Hematopoietic multipotent progenitor cell (in vitro differentiated cells): ENCODE measurements at regions not wholly inside any gene's neighbourhood (a gene's known extent, or its start where the extent isn't known, plus 50 kb on each side); places are given as distances from the start of the nearest gene placed in this dataset.

Experiments used
- DNase-seq, 3 donors: peaks; one replicate each; pipeline ENCODE4 v3.0.0-alpha.2; 2011 to 2015; ENCODE audit warnings: low read depth in 2 of 3, low spot score in 2 of 3

DNA sequence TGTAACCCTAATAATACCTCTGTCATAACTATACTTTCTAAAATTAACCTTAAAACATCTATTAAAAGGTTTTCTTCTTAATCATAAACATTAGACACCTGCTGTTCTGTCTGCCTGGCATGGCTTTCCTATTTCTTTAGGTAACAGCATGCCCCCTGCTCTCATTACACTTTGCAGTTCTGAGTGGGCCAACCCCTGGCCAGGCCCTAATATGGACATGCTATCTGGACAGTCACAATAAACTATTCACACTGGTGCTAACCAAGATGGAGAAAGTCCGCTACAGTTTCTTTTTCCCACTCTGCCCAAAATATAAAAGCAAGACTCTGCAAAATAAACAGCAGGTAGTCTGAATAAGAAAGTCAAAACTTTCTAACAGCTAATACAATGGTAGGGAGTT lies 84.0 kb downstream of the ELAPOR2 start:
- no peak for DNase-seq

DNA sequence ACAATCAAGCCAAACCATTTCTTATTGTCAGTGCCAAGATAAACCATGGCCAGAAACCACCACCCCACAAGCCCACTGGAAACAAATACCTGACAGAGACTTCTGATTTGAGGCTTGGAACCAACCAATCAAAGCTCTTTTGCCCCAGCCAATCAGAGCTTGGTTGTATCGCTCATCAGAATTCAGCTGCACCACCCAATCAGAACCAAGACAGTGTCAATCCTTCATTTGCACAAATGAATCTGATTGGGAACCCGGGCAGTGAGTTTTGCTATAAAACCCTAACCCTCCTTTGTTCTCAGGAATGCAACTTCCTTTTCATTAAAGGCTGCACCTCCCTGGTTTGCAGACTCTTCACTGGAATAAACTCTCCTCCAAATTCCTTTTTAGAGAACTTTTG lies 87.4 kb downstream of the ELAPOR2 start:
- DNase-seq = no peak

- no peak for DNase-seq
These were observed 88.5 kb downstream of the ELAPOR2 start for GRCh38 chr7:86970986-86971385.

- no peak for DNase-seq
These were observed 88.9 kb downstream of the ELAPOR2 start for GRCh38 chr7:86970547-86970946.

- no peak for DNase-seq
These were observed 89.6 kb downstream of the ELAPOR2 start for GRCh38 chr7:86969865-86970264.

- no peak for DNase-seq
These were observed 90.8 kb downstream of the ELAPOR2 start for GRCh38 chr7:86968618-86969017.

DNA sequence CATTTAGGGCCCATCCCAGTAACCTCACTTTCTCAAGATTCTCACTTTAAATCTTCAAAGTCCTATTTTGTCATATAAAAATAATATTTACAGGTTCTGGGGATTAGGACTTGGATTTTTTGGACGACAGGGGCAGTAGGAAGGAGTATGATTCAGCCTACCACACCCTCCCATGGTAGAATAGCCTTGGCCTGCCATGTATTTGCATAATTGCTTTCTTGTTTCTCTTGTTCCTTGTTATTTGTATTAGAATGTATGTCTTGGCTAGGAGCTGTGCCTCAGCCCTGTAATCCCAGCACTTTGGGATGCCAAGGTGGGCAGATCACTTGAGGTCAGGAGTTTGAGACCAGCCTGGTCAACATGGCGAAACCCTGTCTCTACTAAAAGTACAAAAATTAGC lies 92.5 kb downstream of the ELAPOR2 start:
- DNase-seq = no peak

- no peak for DNase-seq
These were observed 93.7 kb downstream of the ELAPOR2 start for GRCh38 chr7:86965727-86966120.

DNA sequence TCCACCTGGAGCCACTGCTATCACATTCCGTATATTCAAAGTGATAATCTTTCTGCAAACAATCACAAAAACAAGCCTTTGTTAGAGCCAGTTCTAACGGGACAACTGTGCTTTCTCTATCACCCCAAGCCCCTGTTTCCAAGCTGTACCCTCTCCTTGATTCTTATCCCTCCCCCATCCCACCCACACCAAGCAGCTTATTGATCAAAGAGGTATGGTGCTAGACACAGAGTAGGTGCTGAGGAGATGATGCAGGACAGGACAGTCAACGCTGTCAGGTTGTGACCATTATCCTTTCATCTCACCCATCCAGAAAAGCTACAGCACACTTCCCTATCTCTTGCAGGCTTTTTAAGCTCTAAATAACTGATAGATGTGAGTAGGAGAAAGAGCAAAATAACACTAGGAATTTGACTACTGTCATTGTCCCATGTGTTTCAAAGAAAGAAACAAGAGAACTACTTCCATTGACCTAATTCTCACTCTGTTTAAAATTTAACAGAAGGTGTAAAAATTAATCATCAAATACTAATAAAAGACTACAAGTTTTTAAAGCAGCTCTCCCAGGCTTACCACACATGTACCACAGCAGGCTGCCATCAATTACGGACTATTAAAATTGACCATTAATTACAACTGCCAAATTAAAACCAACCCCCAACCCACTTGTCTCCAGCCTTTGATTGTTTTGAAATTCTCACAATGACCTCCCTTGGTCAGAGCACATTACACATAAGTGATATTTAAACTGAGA lies 94.3 kb downstream of the ELAPOR2 start:
- DNase-seq = no peak

DNA sequence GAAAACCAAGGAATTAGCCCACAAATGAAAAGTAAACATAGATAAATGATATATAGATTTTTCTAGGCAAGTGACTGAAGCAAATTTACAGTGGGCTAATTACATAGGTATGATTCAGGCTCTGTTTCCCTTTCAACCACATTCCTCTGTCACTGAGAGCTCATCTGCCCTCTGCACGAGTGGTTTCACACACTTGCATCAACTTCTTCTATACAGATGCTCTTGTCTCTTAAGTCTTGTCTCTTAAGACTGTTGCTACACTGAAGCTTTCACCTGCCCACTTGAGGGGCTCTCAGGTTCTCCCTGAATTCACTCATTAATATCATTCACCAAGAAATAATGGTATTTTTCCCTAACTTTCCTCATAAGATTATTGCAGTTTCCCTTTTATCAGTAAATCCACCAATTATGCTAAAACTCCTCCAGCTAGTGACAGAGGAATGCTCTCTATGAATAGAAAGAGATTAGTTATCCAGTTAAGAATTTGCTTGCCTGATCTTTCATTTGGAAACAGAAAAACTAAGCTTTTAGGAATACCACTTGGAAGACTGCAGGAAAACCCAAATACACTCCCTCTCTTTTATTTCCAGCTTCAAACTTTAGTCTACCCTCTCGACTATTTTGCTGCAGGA lies 95.7 kb downstream of the ELAPOR2 start:
- DNase-seq = no peak

- no peak for DNase-seq
These were observed 96.8 kb downstream of the ELAPOR2 start for GRCh38 chr7:86962623-86963022.

DNA sequence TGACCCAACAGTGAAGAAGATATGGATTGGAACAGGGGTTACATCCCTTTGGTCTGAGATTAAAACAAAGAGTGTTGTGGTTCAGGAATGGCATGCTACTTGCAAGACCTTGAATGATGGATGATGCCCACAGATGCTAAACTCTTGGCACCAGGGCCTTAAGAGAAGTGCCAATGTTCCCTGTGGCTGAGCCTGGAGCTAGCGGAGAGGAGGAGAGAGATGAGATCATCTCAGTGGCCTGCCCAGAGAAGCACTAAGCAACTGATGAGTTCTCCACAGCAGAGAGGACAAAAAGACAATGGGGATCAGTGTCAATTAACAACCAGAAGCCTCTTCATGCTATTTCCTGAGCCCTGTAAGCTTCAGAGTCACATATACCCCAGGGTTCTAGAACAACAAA lies 97.8 kb downstream of the ELAPOR2 start:
- DNase-seq = no peak

- no peak for DNase-seq
These were observed 101.1 kb downstream of the ELAPOR2 start for GRCh38 chr7:86958380-86958779.

DNA sequence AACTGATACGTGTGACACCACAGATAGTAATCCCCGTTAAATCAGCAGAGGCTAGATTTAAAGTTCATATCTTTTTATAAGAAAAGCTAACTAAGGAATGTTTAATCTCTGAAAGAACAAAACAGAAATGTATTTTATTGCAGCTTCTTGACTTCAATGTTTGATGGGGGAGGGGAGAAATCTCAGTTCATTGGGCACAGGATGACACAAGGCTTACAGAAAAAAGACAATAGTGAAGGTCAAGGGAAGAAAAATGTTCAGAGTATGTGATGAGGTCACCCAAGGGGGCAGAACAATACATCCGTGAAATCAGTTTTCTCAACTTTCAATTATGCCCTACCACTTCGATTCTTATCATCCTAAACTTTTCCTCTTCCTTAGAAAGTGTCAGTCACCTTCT lies 102.9 kb downstream of the ELAPOR2 start:
- no peak for DNase-seq

DNA sequence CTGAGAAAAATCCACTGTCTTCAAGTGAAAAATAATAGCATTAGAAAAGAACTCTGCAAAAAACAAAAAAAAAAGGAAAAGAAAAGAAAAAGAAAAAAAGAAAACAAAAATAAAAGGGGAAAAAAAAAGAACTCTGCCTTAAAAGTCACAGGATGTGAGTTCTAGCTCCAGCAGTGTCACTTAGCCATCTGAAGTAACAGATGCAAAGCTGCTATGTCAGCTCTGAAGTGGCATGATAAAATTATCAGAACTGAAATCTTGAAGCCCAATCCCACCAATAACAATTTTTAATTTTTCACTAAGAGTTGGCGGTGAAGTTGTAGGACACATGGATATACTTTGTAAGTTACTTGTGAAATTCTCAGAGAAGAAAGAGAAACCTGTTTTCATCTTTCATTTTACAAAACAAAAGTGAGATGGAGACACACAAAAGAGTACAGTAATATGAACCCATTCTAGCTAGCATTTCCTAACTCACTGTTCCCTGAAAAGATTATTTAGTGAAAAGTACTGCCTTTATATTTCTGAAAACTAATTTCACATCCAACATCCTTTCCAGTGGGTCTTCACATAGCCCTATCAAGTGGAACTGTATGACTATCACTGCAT lies 103.5 kb downstream of the ELAPOR2 start:
- DNase-seq = no peak

GRCh38 chr7:86954971-86955370 lies 104.5 kb downstream of the ELAPOR2 start:
- no peak for DNase-seq

DNA sequence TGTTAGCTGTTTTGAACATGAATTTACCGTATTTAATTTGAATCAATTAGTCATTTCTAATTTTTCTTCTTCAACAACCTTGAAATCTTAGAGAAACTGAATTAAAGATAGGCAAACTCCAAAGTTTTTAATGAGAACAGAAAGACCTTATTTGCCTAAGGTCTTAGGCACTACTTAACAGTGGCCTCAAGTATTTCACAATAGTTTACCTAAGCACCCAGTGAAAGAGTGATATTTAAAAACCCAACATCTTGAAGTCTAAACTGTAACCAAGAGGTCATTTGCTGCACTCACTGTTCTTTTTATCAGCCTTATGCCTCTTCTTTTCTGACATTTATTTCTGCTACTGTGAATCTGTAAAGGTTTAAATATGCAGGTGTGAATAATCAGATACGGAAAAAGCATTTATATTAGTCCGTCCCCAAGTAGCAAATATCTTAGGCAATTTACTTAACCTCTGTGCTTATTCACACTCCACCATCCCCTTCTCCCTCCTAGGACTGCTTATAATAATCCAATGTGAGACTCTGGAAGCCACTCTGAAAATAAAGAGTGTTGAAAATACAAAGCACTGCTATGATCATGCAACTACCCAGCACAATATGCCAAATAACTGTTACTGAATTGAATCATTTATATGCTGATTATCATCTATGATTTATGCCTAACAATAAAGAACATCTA lies 105.7 kb downstream of the ELAPOR2 start:
- no peak for DNase-seq

GRCh38 chr7:86953219-86953618 lies 106.2 kb downstream of the ELAPOR2 start:
- no peak for DNase-seq

GRCh38 chr7:86951895-86952294 lies 107.6 kb downstream of the ELAPOR2 start:
- DNase-seq = no peak

DNA sequence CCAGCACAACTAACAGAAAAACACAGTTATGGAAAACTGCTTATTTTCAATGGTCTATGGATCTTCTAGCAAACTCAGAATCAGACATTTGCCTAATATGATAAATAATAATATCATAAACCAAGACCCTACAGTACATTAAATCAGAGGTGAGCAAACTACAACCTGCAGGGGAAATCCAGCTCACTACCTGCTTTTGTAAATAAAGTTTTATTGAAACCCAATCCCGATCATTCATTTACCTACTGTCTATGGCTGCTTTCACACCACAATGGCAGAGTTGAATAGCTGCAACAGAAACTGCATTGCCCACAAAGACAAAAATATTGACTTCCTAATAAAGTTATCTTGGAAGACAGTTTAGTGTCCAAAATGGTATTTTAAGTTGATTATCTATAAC lies 108.5 kb downstream of the ELAPOR2 start:
- DNase-seq = no peak

DNA sequence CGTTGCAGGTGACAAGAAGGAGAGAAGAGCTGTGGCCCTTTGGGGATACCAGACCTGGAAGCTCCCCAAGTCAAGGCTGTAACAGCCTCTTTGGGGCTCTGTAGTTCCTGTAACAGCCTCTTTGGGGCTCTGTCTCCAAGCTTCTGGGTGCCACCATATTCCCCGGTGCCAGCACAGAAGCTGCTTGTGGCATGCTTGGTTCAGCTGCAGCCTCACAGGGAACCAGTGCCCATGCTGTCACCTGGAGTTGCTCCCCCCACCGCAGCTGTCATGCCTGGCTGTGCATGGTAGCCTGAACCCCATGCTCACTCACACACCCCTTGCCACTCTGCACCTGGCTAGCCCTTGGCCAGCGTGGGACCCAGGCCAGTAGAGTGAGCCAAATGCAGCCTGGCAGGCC lies 109.1 kb downstream of the ELAPOR2 start:
- DNase-seq = no peak
